Hippocampal formation (tissue), 2 donors: ENCODE measurements at regions not wholly inside any gene's neighbourhood (a gene's known extent, or its start where the extent isn't known, plus 50 kb on each side); places are given as distances from the start of the nearest gene placed in this dataset.
"Not testable (repeated sequence)": the region's sequence is repeated elsewhere in the genome, so short reads cannot be mapped to it uniquely, and the experiment has no call there.

Experiments used
- DNase-seq, 2 donors: peaks; one replicate each; lab custom pipeline; 2025; lab: John Stamatoyannopoulos, UW

DNA sequence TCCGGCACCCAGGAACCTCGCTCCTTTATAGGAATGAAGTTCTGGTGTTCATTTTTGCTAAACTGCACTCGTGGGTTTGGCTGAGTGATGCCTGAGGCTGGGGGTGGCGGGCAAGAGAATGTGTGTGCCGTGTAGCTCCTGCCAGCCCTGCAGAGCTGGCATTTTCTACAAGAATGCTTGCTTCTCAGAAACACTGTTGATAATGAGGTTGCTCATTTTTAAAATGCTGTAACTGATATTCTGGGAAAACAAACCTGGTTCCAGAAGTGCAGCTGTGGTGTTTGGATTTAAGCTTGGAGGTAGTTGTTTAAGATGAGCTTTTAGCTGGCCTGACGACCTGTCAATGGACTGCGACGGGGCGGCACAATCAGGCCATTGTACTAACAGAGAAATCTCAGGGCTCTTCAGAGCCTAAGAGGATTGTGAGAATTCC lies 511.9 kb upstream of the TNP1 start:
- DNase-seq: no peak

- no peak for DNase-seq
These were observed 510.5 kb upstream of the TNP1 start for GRCh38 chr2:217370391-217370790.

DNA sequence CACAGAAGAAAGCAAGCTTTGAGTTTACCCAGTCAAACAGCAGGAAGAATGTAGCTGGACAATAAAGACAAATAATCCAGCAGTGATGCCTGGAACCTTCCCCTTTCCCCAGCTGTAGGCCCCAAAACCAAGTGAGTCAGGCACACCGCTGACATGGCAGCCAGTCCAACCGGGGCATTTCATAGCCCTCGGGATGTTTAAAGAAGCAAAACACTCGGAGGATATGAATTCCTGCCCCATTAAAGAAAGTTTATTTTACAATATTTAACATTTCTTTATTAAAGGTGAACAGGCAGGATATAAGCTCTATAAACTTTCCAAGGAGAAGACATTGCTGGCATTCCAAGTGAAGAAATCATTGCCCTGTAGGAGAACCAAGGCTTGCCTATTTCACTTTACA lies 507.6 kb upstream of the TNP1 start:
- no peak for DNase-seq

DNA sequence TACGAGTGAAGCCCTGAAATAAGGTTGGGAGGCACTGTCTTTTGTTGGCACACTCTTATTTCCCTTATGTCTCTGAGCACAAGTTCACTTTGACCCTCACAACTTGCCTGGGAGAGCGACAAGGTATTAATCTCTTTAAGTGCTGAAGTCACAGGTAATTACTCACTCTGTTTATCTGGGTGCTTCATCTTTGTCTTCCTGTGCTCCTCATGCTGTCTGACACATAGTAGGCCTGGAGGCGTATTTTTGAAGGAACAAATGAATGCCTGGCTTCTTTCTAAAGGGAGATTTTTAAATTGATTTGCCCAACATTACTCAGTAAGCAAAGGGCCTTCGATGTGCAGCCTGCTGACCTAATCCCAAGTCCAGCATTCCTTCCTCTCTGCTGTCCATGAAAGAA lies 507.1 kb upstream of the TNP1 start:
- no peak for DNase-seq

- DNase-seq: no peak
These were observed 506.5 kb upstream of the TNP1 start for GRCh38 chr2:217366266-217366895.

DNA sequence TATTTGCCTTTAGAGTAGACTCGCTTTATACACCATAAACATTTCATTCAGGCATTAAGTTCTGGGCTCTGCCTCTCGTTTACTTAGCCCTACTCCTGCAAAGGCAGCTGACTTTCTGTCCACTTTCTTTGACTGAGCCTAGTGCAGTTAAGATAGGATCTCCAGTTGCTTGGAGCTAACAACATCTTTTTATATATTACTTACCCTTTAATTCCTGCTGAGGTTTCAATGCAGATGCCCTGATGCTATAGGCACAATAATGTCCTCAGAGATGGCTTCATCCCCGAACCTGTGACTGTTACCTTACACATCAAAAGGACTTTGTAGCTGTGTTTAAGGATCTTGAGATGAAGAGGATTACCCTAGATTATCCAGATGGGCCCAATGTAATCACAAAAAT lies 505.8 kb upstream of the TNP1 start:
- DNase-seq: no peak

DNA sequence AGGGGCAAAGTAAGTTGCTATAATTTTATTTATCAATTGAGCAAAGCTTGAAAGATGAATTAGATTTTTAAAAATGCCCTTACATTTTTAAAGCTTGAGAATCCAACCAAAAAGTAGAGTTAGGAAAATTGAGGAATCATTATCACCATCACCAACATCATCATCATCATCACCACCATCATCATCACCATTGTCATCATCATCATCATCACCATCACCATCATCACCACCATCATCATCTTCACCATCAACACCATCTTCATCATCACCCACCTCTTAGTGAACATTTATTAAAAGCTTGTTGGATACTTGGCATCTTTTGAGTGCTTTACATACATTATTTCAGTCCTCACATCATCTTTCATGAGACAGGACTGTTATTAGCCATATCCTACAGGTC lies 504.4 kb upstream of the TNP1 start:
- no peak for DNase-seq

GRCh38 chr2:217363470-217363869 lies 503.6 kb upstream of the TNP1 start:
- no peak for DNase-seq

GRCh38 chr2:217362710-217363109 lies 502.8 kb upstream of the TNP1 start:
- no peak for DNase-seq

GRCh38 chr2:217362286-217362685 lies 502.4 kb upstream of the TNP1 start:
- DNase-seq: no peak

DNA sequence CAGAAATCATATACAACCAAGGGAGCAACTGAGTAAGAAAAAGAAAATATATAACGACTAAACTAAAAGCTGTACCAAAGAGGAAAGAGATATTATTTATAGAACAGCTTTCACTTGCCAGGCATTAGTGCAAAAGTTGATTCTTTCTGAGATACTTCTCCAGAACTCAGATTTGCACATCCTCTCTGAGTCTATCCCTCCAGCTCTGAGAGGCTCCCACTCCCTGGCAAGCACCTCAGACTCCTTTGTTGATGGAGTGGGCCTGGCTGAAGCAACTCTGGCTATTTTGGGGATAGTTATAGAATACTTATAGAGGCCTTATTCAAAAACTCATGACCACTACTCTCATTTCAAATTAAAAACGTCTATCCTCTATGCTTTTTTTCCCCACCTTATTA lies 501.6 kb upstream of the TNP1 start:
- DNase-seq: no peak

DNA sequence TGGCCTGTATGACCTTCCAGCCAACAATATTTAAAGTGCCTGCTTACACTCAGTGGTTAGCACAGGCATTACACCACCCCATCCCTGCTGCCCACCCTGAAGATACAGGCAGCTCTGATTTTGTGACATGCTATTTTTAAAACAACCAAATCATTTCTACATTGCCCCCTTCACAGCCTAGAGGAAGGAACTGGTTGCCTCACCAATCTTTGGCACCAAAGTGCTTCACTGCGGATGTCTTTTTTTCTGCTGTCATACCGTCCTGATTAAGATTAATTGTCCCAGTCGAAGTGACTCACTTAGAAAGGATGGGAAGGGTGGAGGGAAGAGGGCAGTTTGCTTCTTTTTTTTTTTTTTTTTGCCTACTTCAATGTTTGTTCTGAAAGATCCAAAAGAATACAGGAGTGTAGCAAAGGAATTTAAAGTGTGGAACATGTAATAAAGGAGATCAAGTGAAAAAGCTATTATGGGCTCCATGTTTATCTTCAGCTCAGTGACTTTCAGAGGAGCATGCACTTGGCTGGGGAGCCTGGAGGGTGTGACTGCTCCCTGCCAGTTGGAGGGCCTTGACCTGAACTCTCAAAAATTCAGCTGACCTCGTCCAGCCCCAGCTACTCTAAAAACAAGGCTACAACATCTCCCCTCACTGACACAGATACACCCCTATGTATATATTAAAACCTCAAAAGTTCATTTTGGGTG lies 501.1 kb upstream of the TNP1 start:
- no peak for DNase-seq

GRCh38 chr2:217360111-217360510 lies 500.2 kb upstream of the TNP1 start:
- peak in 1 of 2 donors; percentile 9 for DNase-seq

DNA sequence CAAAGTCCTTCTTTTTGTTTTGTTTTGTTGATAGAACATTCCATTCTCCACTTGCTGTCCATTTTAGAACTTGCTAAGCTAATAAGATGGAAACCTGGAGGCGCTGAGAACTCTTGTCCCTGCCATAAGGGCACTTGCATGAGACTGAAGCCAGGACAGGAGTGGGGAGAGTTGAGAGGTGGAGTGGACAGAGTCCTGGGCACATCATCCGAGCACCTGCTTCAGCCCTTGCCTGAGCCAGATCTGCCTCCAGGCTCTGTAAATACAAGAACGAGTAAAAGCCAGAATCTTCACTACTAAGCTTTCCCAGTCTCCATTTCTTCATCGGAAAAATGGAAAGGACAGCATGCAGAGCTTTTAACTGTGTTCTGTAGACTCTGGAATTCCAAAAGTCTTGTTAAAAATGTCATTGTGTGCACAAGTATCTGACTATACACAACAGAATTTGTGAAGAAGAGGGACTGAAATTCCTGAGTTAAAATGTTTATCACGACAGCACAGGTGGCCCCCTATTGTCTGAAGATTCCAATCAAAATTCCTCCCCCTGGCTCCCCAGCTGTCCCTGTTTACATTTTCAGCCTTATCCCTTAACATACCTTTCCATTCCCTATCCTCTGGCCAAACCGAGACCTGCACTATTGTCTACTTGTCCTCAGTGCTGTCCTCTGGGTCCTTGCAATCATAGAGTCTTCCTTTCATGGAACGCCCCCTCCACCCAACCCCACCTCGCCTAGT lies 498.2 kb upstream of the TNP1 start:
- DNase-seq: no peak

DNA sequence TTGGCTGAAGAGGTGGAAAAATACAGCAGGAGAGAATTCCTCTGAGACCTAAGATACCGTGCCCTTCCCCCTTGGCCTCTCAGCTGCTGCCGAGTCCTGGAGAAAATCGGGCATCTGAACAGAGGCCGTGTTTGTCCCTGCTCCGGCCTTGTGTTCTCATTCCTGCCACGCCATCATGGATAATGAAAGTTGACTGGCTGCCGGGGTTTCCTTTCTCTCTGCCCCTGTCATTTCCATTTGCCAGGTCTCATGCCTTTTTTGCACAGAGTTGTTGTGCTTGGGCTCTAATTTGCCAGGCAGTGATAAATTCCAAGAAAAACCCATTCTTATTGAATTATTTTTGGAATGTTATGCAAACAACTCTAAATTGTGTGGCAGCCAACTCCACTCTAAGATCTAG lies 496.9 kb upstream of the TNP1 start:
- DNase-seq: peak; percentile 37 to 64

DNA sequence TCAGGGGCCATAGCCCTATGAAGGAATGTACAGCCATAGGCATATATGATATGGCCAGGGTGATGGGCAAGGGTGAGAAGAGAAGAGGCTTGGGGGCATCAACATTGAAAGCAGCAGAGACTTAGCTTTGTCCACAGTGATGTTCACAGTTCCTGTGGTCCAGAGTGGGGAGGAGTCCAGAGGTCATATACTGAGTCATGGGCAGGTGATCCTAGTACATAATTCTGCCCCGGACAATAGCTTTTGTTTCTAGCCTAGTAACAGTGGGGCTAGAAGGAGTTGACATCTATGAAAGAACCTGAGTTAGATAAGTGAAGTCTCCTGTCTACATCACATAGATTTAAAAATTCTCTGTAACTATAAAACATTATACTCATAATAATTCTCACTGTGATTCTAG lies 496.3 kb upstream of the TNP1 start:
- DNase-seq: no peak

- DNase-seq: no peak
These were observed 493.7 kb upstream of the TNP1 start for GRCh38 chr2:217353591-217353990.

DNA sequence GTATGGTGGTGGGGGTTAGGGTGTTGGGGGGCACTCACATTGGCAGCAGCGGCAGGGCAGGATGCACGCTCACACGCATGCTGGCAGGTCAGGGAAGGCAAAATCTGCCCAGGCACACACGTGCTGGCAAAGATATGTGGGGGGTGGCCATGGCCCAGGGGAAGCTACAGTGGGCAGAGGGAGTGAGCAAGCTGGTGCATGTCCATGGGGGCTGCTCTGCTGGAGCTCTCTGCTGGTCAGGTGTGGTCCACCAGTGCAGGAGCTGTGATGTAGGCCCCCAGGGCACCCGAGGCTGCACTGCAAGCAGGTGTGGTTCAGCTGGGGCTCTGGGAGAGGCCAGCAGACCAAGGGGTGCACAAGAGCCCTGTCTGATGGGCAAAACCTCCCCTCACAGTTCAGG lies 491.5 kb upstream of the TNP1 start:
- DNase-seq: no peak

GRCh38 chr2:217349251-217349650 lies 489.4 kb upstream of the TNP1 start:
- DNase-seq: no peak

DNA sequence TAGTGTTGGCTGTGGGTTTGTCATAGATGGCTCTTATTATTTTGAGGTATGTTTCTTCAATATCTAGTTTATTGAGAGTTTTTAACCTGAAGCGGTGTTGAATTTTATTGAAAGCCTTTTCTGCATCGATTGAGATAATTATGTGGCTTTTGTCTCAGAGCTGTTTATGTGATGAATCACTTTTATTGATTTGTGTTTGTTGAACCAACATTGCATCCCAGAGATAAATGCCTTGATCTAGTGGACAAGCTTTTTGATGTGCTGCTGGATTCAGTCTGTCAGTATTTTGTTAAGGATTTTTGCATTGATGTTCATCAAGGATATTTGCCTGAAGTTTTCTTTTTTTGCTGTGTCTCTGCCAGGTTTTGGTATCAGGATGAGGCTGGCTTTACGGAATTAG lies 487.8 kb upstream of the TNP1 start:
- DNase-seq: not testable (repeated sequence)

DNA sequence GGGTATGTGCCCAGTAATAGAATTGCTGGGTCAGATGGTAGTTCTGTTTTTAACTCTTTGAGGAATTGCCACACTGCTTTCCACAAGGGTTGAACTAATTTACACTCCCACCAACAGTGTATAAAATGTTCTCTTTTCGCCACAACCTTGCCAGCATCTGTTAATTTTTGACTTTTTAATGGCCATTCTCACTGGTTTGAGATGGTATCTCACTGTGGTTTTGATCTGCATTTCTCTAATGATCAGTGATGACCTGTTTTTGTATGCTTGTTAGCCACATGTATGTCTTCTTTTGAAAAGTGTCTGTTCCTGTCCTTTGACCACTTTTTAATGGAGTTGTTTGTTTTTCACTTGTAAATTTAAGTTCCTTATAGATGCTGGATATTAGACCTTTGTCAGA lies 486.2 kb upstream of the TNP1 start:
- not testable (repeated sequence) for DNase-seq

- no peak for DNase-seq
These were observed 481.0 kb upstream of the TNP1 start for GRCh38 chr2:217340899-217341298.

DNA sequence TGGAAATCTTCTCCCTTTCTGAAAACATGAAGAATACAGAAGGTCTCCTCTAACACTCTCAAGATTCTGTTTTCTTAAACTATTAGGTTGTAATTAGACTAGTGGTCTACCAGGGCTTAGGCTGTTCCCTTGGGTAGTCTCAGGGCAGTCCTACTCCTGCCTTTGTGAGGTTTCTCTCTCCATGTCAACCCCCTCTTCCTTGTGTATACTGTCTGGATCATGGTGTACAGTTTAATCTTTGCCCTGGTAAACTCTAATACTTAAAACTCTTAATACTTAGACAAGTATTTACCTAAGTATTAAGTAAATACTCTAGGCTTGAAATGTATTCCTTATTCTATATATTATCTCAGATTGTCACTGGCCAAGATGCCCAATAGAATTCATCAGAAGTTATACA lies 480.3 kb upstream of the TNP1 start:
- no peak for DNase-seq
